ENCODE measurements at regions not wholly inside any gene's neighbourhood (a gene's known extent, or its start where the extent isn't known, plus 50 kb on each side); places are given as distances from the start of the nearest gene placed in this dataset.
A peak's percentile ranks its signal among the peaks of the same experiment; 100 is the strongest.

DNA sequence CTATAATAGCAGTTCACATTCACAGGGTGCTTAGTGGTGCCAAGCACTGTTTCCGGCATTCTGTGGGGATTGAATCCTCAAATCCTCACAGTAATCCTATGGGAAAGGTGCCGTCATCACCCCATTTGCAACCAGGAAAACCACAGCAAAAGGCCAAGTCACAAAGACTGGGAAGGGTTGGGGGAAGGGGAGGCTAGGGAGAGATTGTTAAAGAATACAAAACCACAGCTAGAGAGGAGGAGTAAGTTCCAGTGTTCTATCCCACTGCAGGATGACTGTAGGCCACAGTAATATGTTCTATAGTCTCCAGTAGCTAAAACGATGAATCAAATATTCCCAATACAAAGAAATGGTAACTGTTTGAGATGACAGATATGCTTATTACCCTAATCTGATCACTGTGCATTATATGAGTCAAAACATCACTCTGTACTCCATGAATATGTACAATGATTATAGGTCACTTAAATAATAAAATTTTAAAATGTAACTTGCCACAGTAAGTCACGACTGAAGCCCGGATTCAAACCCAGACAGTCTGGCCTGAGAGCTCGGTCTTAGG is 256.8 kb downstream of the TOMM20 start:
- Histone ChIP-seq H3K4me2 (ENCODE audit: insufficient read depth, low read length) (no peak overlapping the region; the same call in 1 of the 2 replicates), H3K36me3 (ENCODE audit: control insufficient read depth, insufficient read depth, low read length) (no peaks in the 10 kb centered on the region), H3K4me1 (replicated peaks in 1 of 2; ENCODE audit: control insufficient read depth in 2 of 2, insufficient read depth in 2 of 2, low read length in 2 of 2) (peaks cover 65 to 88% of the 10 kb centered on the region in 2 experiments), H4K20me1 (replicated peaks; ENCODE audit: control insufficient read depth, insufficient read depth, low read length) (no peaks in the 10 kb centered on the region), H3K79me2 (ENCODE audit: control insufficient read depth, insufficient read depth, low read length) (peaks cover 2% of the 10 kb centered on the region; the same call in 1 of the 3 replicates), H3K9me1 (ENCODE audit: control insufficient read depth, insufficient read depth, low read length) (no peaks in the 10 kb centered on the region), H2AFZ (ENCODE audit: low read depth, low read length) (peak overlapping the region; percentile 6; the same call in 1 of the 2 replicates), H3K4me3 (no peak overlapping the region), H3K9ac (ENCODE audit: insufficient read depth in 1 of 2, low read depth in 2 of 2, low read length in 2 of 2) (peak overlapping the region; percentile 31 to 68), H3K9me3 (replicated peaks; ENCODE audit: control insufficient read depth, insufficient read depth, low read depth, low read length) (no peaks in the 10 kb centered on the region), H3K27me3 (ENCODE audit: control insufficient read depth in 2 of 2, insufficient read depth in 2 of 2, low read length in 2 of 2) (no peaks in the 10 kb centered on the region), H3K27ac (ENCODE audit: extremely low read depth, low read depth, low read length) (peak overlapping the region; percentile 57; the same call in 2 of the 3 replicates)
- intact Hi-C loops (cut with micrococcal nuclease) (no loop called here), in situ Hi-C loops (cut with MboI) (loop anchor here (10.0 kb wide), 1 partner anchor 377 kb away; no protein-coding TSS in a partner anchor)
- POLR2A ChIA-PET: interaction anchor here (1.0 to 2.0 kb wide), 4 partner anchors 9 to 263 kb away, joined by 3 to 10 read pairs (median 5); no protein-coding TSS in a partner anchor
- 61% methylated on average over 6 of the region's 6 CpGs for WGBS (ENCODE audit: insufficient coverage, low coverage, missing lambda C conversion rate)
- CTCF ChIA-PET (ENCODE audit: low intra/inter-chr PET ratio): no interaction called here
- DNase-seq (ENCODE audit: extremely low read depth in 1 of 4, low spot score in 3 of 4): no peak
- no peak for ATAC-seq
- BruUV-seq (replicated peaks): no TSS peak
- FAIRE-seq: no peak
- TF ChIP-seq, protein P1, sequence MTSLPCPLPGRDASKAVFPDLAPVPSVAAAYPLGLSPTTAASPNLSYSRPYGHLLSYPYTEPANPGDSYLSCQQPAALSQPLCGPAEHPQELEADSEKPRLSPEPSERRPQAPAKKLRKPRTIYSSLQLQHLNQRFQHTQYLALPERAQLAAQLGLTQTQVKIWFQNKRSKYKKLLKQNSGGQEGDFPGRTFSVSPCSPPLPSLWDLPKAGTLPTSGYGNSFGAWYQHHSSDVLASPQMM (CRISPR knock-in tag; IDR thresholded peaks at IDR 0.05): no peak
- TF ChIP-seq, protein P2, sequence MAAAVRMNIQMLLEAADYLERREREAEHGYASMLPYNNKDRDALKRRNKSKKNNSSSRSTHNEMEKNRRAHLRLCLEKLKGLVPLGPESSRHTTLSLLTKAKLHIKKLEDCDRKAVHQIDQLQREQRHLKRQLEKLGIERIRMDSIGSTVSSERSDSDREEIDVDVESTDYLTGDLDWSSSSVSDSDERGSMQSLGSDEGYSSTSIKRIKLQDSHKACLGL (CRISPR knock-in tag; IDR thresholded peaks at IDR 0.05; ENCODE audit: borderline replicate concordance, poor library complexity, severe bottlenecking): no peak
- TF ChIP-seq, protein P3, sequence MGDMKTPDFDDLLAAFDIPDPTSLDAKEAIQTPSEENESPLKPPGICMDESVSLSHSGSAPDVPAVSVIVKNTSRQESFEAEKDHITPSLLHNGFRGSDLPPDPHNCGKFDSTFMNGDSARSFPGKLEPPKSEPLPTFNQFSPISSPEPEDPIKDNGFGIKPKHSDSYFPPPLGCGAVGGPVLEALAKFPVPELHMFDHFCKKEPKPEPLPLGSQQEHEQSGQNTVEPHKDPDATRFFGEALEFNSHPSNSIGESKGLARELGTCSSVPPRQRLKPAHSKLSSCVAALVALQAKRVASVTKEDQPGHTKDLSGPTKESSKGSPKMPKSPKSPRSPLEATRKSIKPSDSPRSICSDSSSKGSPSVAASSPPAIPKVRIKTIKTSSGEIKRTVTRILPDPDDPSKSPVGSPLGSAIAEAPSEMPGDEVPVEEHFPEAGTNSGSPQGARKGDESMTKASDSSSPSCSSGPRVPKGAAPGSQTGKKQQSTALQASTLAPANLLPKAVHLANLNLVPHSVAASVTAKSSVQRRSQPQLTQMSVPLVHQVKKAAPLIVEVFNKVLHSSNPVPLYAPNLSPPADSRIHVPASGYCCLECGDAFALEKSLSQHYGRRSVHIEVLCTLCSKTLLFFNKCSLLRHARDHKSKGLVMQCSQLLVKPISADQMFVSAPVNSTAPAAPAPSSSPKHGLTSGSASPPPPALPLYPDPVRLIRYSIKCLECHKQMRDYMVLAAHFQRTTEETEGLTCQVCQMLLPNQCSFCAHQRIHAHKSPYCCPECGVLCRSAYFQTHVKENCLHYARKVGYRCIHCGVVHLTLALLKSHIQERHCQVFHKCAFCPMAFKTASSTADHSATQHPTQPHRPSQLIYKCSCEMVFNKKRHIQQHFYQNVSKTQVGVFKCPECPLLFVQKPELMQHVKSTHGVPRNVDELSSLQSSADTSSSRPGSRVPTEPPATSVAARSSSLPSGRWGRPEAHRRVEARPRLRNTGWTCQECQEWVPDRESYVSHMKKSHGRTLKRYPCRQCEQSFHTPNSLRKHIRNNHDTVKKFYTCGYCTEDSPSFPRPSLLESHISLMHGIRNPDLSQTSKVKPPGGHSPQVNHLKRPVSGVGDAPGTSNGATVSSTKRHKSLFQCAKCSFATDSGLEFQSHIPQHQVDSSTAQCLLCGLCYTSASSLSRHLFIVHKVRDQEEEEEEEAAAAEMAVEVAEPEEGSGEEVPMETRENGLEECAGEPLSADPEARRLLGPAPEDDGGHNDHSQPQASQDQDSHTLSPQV (IDR thresholded peaks at IDR 0.05): peak; percentile 11; the same call in 1 of the 2 replicates
- no peak for TF ChIP-seq CC2D1A (IDR thresholded peaks at IDR 0.05)
- no peak for TF ChIP-seq XRCC4 (IDR thresholded peaks at IDR 0.05; ENCODE audit: extremely low read depth, insufficient read depth, insufficient read length)
- TF ChIP-seq, protein P4, sequence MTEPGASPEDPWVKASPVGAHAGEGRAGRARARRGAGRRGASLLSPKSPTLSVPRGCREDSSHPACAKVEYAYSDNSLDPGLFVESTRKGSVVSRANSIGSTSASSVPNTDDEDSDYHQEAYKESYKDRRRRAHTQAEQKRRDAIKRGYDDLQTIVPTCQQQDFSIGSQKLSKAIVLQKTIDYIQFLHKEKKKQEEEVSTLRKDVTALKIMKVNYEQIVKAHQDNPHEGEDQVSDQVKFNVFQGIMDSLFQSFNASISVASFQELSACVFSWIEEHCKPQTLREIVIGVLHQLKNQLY (CRISPR knock-in tag; conservative IDR thresholded peaks at IDR 0.05): no peak
- TF ChIP-seq, protein P5, sequence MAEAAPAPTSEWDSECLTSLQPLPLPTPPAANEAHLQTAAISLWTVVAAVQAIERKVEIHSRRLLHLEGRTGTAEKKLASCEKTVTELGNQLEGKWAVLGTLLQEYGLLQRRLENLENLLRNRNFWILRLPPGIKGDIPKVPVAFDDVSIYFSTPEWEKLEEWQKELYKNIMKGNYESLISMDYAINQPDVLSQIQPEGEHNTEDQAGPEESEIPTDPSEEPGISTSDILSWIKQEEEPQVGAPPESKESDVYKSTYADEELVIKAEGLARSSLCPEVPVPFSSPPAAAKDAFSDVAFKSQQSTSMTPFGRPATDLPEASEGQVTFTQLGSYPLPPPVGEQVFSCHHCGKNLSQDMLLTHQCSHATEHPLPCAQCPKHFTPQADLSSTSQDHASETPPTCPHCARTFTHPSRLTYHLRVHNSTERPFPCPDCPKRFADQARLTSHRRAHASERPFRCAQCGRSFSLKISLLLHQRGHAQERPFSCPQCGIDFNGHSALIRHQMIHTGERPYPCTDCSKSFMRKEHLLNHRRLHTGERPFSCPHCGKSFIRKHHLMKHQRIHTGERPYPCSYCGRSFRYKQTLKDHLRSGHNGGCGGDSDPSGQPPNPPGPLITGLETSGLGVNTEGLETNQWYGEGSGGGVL (CRISPR knock-in tag; IDR thresholded peaks at IDR 0.05): no peak
- no peak for TF ChIP-seq KLF13 (tag; IDR thresholded peaks at IDR 0.05; ENCODE audit: borderline replicate concordance, low read depth)
- no peak for TF ChIP-seq RNF2 (IDR thresholded peaks at IDR 0.05)
- TF ChIP-seq ADNP (tag; IDR thresholded peaks at IDR 0.05): 0 out of 2 replicates have a peak, but pooled peaks have one; percentile 51
- no peak for TF ChIP-seq POLR2G (IDR thresholded peaks at IDR 0.05; ENCODE audit: low read depth, low read length)
- no peak for TF ChIP-seq RHOXF2B (CRISPR knock-in tag; conservative IDR thresholded peaks at IDR 0.05)
- TF ChIP-seq GTF2E2 (tag; IDR thresholded peaks at IDR 0.05): 0 out of 2 replicates have a peak, but pooled peaks have one; percentile 45

Data from K562 (cell line).